ENCODE measurements at regions not wholly inside any gene's neighbourhood (a gene's known extent, or its start where the extent isn't known, plus 50 kb on each side); places are given as distances from the start of the nearest gene placed in this dataset.

GRCh38 chr4:171524903-171525302, 288.3 kb upstream of the GALNTL6 start:
- TF ChIP-seq NANOG (IDR thresholded peaks at IDR 0.05; ENCODE audit: borderline replicate concordance) (no peak), CTCF (conservative IDR thresholded peaks at IDR 0.05; ENCODE audit: low read depth in 2 of 2) (no peak), POLR2AphosphoS5 (IDR thresholded peaks at IDR 0.05; ENCODE audit: low read depth) (no peak), EZH2 (IDR thresholded peaks at IDR 0.05; ENCODE audit: low read depth, unreplicated experiment) (no peak), ZNF331 (CRISPR knock-in tag; IDR thresholded peaks at IDR 0.05; ENCODE audit: low read depth) (no peak), EZH2phosphoT487 (IDR thresholded peaks at IDR 0.05; ENCODE audit: unreplicated experiment) (no peak), ZNF114 (CRISPR knock-in tag; IDR thresholded peaks at IDR 0.05) (no peak), REST (IDR thresholded peaks at IDR 0.05; ENCODE audit: unreplicated experiment) (no peak), CREB1 (CRISPR knock-in tag; IDR thresholded peaks at IDR 0.05; ENCODE audit: low read depth) (no peak)

Data from GM23338 (cell line).